HG03460 (cell line): ENCODE measurements at regions not wholly inside any gene's neighbourhood (a gene's known extent, or its start where the extent isn't known, plus 50 kb on each side); places are given as distances from the start of the nearest gene placed in this dataset.
"Not testable (repeated sequence)": the region's sequence is repeated elsewhere in the genome, so short reads cannot be mapped to it uniquely, and the experiment has no call there.

Experiments
- ATAC-seq: cut with Tn5 transposase; IDR thresholded peaks from one replicate; pipeline ENCODE4 v1.9.1; 2021; ENCODE audit not compliant: unreplicated experiment

- no peak for ATAC-seq
Observed at GRCh38 chr3:64438066-64438465, 212.8 kb upstream of the PRICKLE2 start.

GRCh38 chr3:64437131-64437530 is 211.9 kb upstream of the PRICKLE2 start:
- no peak for ATAC-seq

GRCh38 chr3:64435023-64435422 is 209.8 kb upstream of the PRICKLE2 start:
- ATAC-seq = not testable (repeated sequence)

GRCh38 chr3:64432870-64433269 is 207.6 kb upstream of the PRICKLE2 start:
- ATAC-seq = no peak

DNA sequence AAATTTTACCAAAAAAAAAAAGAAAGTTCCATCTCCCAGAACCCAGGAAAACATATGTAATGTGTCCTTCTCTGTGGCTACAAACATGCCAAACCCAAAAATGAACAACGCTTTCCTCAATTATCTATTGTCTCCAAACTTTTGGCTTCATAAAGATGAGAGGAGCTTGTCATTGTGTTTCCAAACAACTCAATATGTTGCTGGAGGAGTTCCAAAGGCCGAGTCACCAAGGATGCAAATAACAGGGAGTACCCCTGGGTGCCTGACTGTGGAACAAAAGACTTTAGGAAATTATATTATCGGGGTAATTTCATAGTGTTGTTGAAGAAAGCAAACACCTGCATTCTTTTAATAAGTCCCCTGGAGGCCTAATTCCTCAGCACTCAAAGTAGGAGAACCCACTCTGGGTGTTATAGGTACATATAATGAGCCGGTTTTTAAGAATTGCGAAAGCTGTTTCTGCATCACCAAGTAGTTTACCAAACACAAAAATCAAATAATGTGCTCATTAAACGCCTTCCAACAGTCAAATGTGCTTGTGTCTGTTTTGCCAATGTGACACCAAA is 206.3 kb upstream of the PRICKLE2 start:
- ATAC-seq = no peak

DNA sequence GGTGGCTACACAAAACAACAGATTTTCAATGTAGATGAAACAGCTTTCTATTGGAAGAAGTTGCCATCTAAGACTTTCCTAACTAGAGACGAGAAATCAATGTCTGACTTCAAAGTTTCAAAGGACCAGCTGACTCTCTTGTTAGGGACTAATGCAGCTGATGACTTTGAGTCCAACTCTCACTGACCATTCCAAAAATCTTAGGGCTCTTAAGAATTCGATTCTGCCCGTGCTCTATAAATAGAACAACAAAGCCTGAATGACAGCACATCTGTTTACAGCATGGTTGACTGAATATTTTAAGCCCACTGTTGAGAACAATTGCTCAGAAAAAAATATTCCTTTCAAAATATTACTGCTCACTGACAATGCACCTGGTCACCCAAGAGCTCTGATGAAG is 202.4 kb upstream of the PRICKLE2 start:
- ATAC-seq = no peak

- ATAC-seq = no peak
Observed at GRCh38 chr3:64426551-64426950, 201.3 kb upstream of the PRICKLE2 start.

GRCh38 chr3:64422932-64423331 is 197.7 kb upstream of the PRICKLE2 start:
- ATAC-seq = no peak

DNA sequence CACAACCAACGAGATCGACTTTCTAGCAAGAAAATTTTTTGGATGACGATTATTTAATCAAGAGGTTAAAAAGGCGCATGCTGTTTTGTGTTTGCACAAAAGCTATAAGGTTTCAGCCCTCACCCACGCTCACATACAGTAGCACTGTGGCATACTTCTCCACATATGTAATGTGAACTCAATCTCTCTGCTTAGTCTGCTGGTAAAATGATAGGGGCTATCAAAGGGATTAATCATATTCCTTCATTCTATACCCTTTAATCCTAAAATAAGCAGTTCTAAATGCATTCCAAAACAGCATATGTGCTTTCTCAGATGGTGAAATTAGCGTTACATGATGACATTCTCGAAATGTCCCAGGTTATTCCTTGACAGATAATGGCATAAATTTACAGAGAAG is 196.9 kb upstream of the PRICKLE2 start:
- ATAC-seq = no peak

GRCh38 chr3:64417816-64418215 is 192.6 kb upstream of the PRICKLE2 start:
- ATAC-seq = no peak

DNA sequence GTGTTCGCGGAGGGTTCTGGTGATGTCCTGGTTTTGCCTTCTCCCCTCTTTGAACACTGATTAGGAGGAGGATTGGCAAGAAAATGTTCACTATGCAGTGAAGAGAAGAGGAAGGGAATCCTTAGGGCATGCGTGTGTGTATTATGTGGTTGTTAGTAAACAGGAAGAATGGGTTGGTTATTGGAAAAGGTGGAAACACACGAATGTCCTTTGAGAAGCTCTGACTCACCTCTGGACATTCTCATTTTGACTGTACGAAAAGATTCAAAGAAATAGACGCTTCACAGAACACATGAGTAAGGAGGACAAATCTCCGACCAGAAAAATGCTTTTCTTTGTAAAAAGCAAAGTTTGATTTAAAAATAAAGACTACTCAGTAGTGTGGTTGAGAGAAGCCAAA is 188.8 kb upstream of the PRICKLE2 start:
- no peak for ATAC-seq

DNA sequence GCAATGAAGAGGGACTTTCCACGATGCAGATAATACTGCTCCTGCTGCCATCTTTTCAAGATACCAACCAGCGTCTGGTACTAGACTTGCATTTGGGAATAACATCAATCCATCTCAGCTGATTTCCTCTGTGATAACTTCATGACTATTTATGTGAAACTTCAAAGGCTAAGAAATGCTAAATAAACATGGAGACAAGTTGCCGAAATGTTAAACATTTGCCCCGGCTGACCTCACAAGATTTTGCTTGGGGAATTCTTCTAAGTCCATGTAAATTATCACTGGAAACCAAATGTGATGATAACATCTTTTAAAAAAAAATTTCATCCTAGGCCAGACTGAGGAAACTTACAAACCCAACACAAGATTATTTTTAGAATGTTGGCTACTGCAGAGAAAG is 185.8 kb upstream of the PRICKLE2 start:
- no peak for ATAC-seq

GRCh38 chr3:64410226-64410625 is 185.0 kb upstream of the PRICKLE2 start:
- ATAC-seq = no peak

- ATAC-seq = no peak
Observed at GRCh38 chr3:64408770-64409169, 183.5 kb upstream of the PRICKLE2 start.

- ATAC-seq = no peak
Observed at GRCh38 chr3:64406271-64406670, 181.0 kb upstream of the PRICKLE2 start.

DNA sequence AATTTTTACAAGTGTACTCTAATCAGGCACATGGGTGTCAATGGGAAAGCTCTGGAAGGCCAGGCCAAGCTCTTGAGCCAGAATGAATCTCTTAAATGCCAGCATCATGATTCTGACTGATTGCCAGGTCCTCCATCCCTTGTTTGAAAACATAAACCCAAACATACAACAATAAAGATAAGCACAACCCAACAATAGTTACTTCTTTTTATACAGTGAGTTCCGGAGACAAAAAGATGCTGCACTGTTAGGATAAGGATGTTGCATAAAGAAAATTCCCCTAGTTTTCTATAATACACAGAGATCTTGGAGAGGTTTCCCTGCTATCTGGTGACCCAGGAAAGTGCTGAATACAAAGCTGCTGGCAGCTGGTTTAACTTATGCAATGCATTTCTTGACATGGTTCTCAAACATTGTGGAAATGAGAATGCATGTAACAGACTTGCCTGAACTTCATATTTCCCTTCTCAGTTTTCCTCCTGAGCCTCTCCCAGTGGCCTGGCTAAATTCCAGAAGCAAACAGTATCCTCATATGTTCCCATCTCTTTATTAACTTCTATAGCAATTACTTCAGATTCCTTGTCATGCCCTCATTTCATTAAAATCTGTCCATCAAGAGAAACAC is 180.1 kb upstream of the PRICKLE2 start:
- ATAC-seq = no peak

- no peak for ATAC-seq
Observed at GRCh38 chr3:64400706-64401105, 175.4 kb upstream of the PRICKLE2 start.

DNA sequence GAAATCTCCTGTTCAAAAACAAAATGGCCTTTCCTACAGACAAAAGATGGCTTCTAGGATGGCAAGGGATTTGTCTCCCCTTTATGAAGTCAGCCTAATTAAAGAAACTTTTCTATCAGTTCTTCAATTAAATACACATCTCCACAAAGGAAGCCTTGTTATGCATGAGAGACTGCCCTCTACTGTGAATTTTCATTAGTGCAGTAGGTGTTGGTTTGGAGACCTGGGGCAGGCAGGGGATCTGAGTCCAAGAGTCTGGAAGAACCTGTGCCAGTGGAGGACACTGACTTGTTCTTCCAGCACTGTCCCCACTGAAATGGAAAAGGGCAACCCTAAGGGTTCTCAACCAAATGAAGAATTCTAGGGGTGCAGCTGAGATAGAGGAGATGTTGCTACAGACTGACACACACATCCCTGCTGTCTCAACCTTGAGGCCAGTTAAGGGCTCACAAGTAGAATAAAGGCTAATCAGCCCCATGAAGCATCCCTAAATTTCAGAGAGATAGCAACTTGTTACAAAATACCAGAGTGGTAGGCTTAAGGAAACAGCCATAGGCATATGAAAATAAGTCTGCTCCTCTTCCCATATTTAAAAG is 174.0 kb upstream of the PRICKLE2 start:
- no peak for ATAC-seq

- no peak for ATAC-seq
Observed at GRCh38 chr3:64398476-64398875, 173.2 kb upstream of the PRICKLE2 start.

- ATAC-seq = no peak
Observed at GRCh38 chr3:64398006-64398405, 172.7 kb upstream of the PRICKLE2 start.

GRCh38 chr3:64397573-64397972 is 172.3 kb upstream of the PRICKLE2 start:
- no peak for ATAC-seq

DNA sequence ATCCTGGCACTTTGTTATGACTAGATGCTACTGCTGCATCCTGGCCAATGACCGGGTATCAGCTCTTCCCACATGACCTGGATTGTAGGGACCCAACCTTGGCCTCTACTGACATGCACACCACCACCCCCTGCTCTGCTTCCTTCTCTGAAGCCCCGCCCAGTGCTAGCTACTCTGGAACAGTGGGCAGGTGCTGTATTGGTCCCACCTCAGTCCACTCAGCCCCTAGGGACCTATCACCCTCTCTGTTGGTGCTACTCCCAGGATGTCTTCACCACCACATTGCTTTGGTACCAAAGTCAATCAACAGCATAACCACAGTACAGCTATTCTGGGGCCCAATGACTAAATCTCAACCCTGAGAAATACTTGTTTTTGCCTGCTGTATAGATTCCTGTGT is 170.2 kb upstream of the PRICKLE2 start:
- ATAC-seq = no peak

- no peak for ATAC-seq
Observed at GRCh38 chr3:64393193-64393592, 167.9 kb upstream of the PRICKLE2 start.
